ENCODE measurements at regions not wholly inside any gene's neighbourhood (a gene's known extent, or its start where the extent isn't known, plus 50 kb on each side); places are given as distances from the start of the nearest gene placed in this dataset.

DNA sequence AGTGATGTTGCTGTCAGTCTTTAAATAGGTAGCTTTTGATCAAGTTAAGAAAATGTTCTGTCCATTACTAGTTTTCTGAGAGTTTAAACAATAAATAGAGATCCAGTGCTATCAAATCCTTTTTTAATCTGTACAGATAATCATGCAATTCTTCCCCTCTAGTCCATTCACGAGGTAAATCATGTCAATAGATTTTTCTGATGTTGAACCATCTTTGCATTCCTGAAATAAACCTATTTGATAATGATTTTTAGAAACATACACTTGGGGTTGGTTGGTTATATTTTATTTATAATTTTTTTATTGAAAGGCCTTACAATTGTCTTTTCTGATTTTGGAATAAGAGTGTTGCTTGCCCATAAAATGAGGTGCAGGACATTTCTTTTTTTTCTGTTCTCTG is 95.0 kb downstream of the FAM53A start:
- Histone ChIP-seq H3K4me3 (ENCODE audit: low read depth, low read length, poor library complexity, severe bottlenecking) (no peak overlapping the region), H3K9ac (ENCODE audit: low read length) (no peak overlapping the region), H3K79me2 (ENCODE audit: insufficient read depth, low read length) (no peaks in the 10 kb centered on the region), H4K20me1 (ENCODE audit: insufficient read depth, low read length) (no peaks in the 10 kb centered on the region), H3K9me2 (ENCODE audit: low read depth, low read length) (no peaks in the 10 kb centered on the region), H3K27me3 (ENCODE audit: insufficient read depth, low read length) (no peaks in the 10 kb centered on the region; the same call in 1 of the 2 replicates), H3F3A (ENCODE audit: insufficient read depth, low read length) (no peaks in the 10 kb centered on the region), H3K36me3 (ENCODE audit: insufficient read depth, low read length) (no peaks in the 10 kb centered on the region), H3K9me3 (ENCODE audit: low read length) (no peaks in the 10 kb centered on the region), H2AFZ (ENCODE audit: low read length) (no peak overlapping the region), H3K4me1 (ENCODE audit: insufficient read depth, low read length, severe bottlenecking) (no peaks in the 10 kb centered on the region), H3K4me2 (ENCODE audit: low read length) (no peak overlapping the region), H3K27ac (ENCODE audit: low read depth, low read length, poor library complexity, severe bottlenecking) (no peak overlapping the region)
- no peak for TF ChIP-seq CTCF (IDR thresholded peaks at IDR 0.05; ENCODE audit: low read length)
- no peak for TF ChIP-seq EZH2 (IDR thresholded peaks at IDR 0.05; ENCODE audit: borderline replicate concordance, low read length)

GRCh38 chr4:1588306-1588705 is 95.8 kb downstream of the FAM53A start:
- Histone ChIP-seq H3K4me3 (ENCODE audit: low read depth, low read length, poor library complexity, severe bottlenecking) (no peak overlapping the region), H3F3A (ENCODE audit: insufficient read depth, low read length) (no peaks in the 10 kb centered on the region), H3K27ac (ENCODE audit: low read depth, low read length, poor library complexity, severe bottlenecking) (no peak overlapping the region), H3K36me3 (ENCODE audit: insufficient read depth, low read length) (no peaks in the 10 kb centered on the region), H3K9ac (ENCODE audit: low read length) (no peak overlapping the region), H3K9me3 (ENCODE audit: low read length) (no peaks in the 10 kb centered on the region), H2AFZ (ENCODE audit: low read length) (no peak overlapping the region), H3K27me3 (ENCODE audit: insufficient read depth, low read length) (no peaks in the 10 kb centered on the region; the same call in 1 of the 2 replicates), H3K79me2 (ENCODE audit: insufficient read depth, low read length) (no peaks in the 10 kb centered on the region), H3K9me2 (ENCODE audit: low read depth, low read length) (no peaks in the 10 kb centered on the region), H3K4me1 (ENCODE audit: insufficient read depth, low read length, severe bottlenecking) (no peaks in the 10 kb centered on the region), H3K4me2 (ENCODE audit: low read length) (no peak overlapping the region), H4K20me1 (ENCODE audit: insufficient read depth, low read length) (no peaks in the 10 kb centered on the region)
- TF ChIP-seq CTCF (IDR thresholded peaks at IDR 0.05; ENCODE audit: low read length): no peak

- Histone ChIP-seq H3K4me1 (ENCODE audit: insufficient read depth, low read length, severe bottlenecking) (peaks cover 7% of the 10 kb centered on the region), H3K79me2 (ENCODE audit: insufficient read depth, low read length) (no peaks in the 10 kb centered on the region), H3K9me2 (ENCODE audit: low read depth, low read length) (no peaks in the 10 kb centered on the region), H3K27ac (ENCODE audit: low read depth, low read length, poor library complexity, severe bottlenecking) (no peak overlapping the region), H3K9me3 (ENCODE audit: low read length) (no peaks in the 10 kb centered on the region), H3F3A (ENCODE audit: insufficient read depth, low read length) (no peaks in the 10 kb centered on the region), H3K36me3 (ENCODE audit: insufficient read depth, low read length) (no peaks in the 10 kb centered on the region), H4K20me1 (ENCODE audit: insufficient read depth, low read length) (no peaks in the 10 kb centered on the region), H2AFZ (ENCODE audit: low read length) (no peak overlapping the region), H3K4me2 (ENCODE audit: low read length) (no peak overlapping the region), H3K9ac (ENCODE audit: low read length) (no peak overlapping the region), H3K27me3 (ENCODE audit: insufficient read depth, low read length) (no peaks in the 10 kb centered on the region; the same call in 1 of the 2 replicates), H3K4me3 (ENCODE audit: low read depth, low read length, poor library complexity, severe bottlenecking) (no peak overlapping the region)
- no peak for TF ChIP-seq EZH2 (IDR thresholded peaks at IDR 0.05; ENCODE audit: borderline replicate concordance, low read length)
- no peak for TF ChIP-seq CTCF (IDR thresholded peaks at IDR 0.05; ENCODE audit: low read length)
Measured at GRCh38 chr4:1584498-1584897, 99.6 kb downstream of the FAM53A start.
